SK-N-SH (cell line): ENCODE measurements at regions not wholly inside any gene's neighbourhood (a gene's known extent, or its start where the extent isn't known, plus 50 kb on each side); places are given as distances from the start of the nearest gene placed in this dataset.

Experiments used
- CTCF ChIA-PET: fragments of 300-600, 350-600 bp; formaldehyde crosslinking; extraction: SDS; loops from one replicate; lab custom pipeline; 2021; lab: Yijun Ruan, JAX
- POLR2A ChIA-PET: fragments of 350-600 bp; sonication (Branson Sonifier 250); formaldehyde crosslinking; extraction: SDS; loops from one replicate; lab custom pipeline; 2020; ENCODE audit warnings: antibody characterized with exemption, inconsistent platforms; lab: Yijun Ruan, JAX
- DNase-seq: peaks from one replicate; pipeline ENCODE4 v3.0.0; 2012
- H2AFZ ChIP-seq: fragments of 200-600 bp; sonication (generic); 2 replicates; pipeline ENCODE4 v1.8.1; 2016; ENCODE audit warnings: antibody characterized with exemption, mild to moderate bottlenecking, low read depth
- H3F3A ChIP-seq: fragments of 200-600 bp; sonication (generic); replicated peaks from 2 replicates; pipeline ENCODE3; 2016; ENCODE audit warnings: antibody characterized with exemption, mild to moderate bottlenecking; ENCODE audit not compliant: insufficient read depth
- H3K27ac ChIP-seq, 2 experiments: fragments of 200-500 bp in 1 of 2; fragments of 200-600 bp in 1 of 2; sonication (Bioruptor generic) in 1 of 2; sonication (generic), shearing (Covaris generic) in 1 of 2; 2 replicates each; pipeline versions ENCODE4 v1.5.1 to v1.6.1; 2014 to 2016; ENCODE audit warnings: low read depth in 2 of 2, inconsistent platforms in 1 of 2, low read length in 1 of 2, mild to moderate bottlenecking in 1 of 2, mixed read lengths in 1 of 2
- H3K27me3 ChIP-seq: fragments of 200-600 bp; sonication (generic), shearing (Covaris generic); 2 replicates; pipeline ENCODE4 v1.6.1; 2016; ENCODE audit warnings: mixed run types; ENCODE audit not compliant: insufficient read depth
- H3K36me3 ChIP-seq, 2 experiments: fragments of 200-500 bp in 1 of 2; fragments of 200-600 bp in 1 of 2; sonication (Bioruptor generic) in 1 of 2; sonication (generic) in 1 of 2; replicated peaks in 1 of 2; 2 replicates each; pipeline versions ENCODE3 to v1.5.1; 2014 to 2016; ENCODE audit warnings: low read length in 1 of 2, mild to moderate bottlenecking in 1 of 2; ENCODE audit not compliant: insufficient read depth in 2 of 2, control insufficient read depth in 1 of 2
- H3K4me1 ChIP-seq, 2 experiments: fragments of 200-500 bp in 1 of 2; fragments of 200-600 bp in 1 of 2; sonication (Bioruptor generic) in 1 of 2; sonication (generic), shearing (Covaris generic) in 1 of 2; 2 replicates each; pipeline versions ENCODE4 v1.5.1 to v1.6.1; 2014 to 2016; ENCODE audit warnings: low read depth in 1 of 2, low read length in 1 of 2, mixed run types in 1 of 2; ENCODE audit not compliant: insufficient read depth in 2 of 2, control insufficient read depth in 1 of 2
- H3K4me2 ChIP-seq: fragments of 200-600 bp; sonication (generic), shearing (Covaris generic); 2 replicates; pipeline ENCODE4 v1.6.1; 2017; ENCODE audit warnings: mixed run types
- H3K4me3 ChIP-seq, 2 experiments: fragments of 200-500 bp in 1 of 2; fragments of 200-600 bp in 1 of 2; sonication (Bioruptor generic) in 1 of 2; sonication (generic), shearing (Covaris generic) in 1 of 2; 2 replicates each; pipeline versions ENCODE4 v1.5.1 to v1.8.1; 2014 to 2016; ENCODE audit warnings: low read depth in 2 of 2, inconsistent platforms in 1 of 2, low read length in 1 of 2, mild to moderate bottlenecking in 1 of 2, mixed read lengths in 1 of 2, moderate library complexity in 1 of 2
- H3K79me2 ChIP-seq: fragments of 200-600 bp; sonication (generic); 2 replicates; pipeline ENCODE4 v1.8.1; 2017; ENCODE audit warnings: mild to moderate bottlenecking; ENCODE audit not compliant: insufficient read depth
- H3K9ac ChIP-seq: fragments of 200-600 bp; sonication (generic); 2 replicates; pipeline ENCODE4 v1.6.1; 2017; ENCODE audit warnings: mixed run types
- H3K9me2 ChIP-seq: fragments of 200-600 bp; sonication (generic); 2 replicates; pipeline ENCODE4 v1.6.1; 2017; ENCODE audit warnings: mixed run types
- H3K9me3 ChIP-seq: fragments of 200-600 bp; sonication (generic); 2 replicates; pipeline ENCODE4 v1.6.1; 2017; ENCODE audit warnings: mixed run types, mild to moderate bottlenecking, moderate library complexity
- H4K20me1 ChIP-seq: fragments of 200-600 bp; sonication (generic); 2 replicates; pipeline ENCODE4 v1.6.1; 2017; ENCODE audit warnings: mild to moderate bottlenecking, mixed run types; ENCODE audit not compliant: insufficient read depth
- CHD2 ChIP-seq: fragments of 150-350 bp; IDR thresholded peaks from 2 replicates; pipeline ENCODE4 v1.6.1; 2018; ENCODE audit warnings: low read length; ENCODE audit not compliant: partially characterized antibody
- ELF1 ChIP-seq: IDR thresholded peaks from 2 replicates; pipeline ENCODE4 v1.4.0; 2012
- EZH2phosphoT487 ChIP-seq: fragments of 200-600 bp; sonication (generic); IDR thresholded peaks from 2 replicates; pipeline ENCODE4 v1.6.1; 2017; ENCODE audit warnings: low read depth, mixed run types, mild to moderate bottlenecking, antibody characterized with exemption, moderate library complexity, borderline replicate concordance
- FOXJ3 ChIP-seq: sonication (generic); formaldehyde crosslinking; IDR thresholded peaks from 2 replicates; pipeline ENCODE4 v1.5.1; 2020; ENCODE audit warnings: mild to moderate bottlenecking, missing genetic modification reagents
- FOXM1 ChIP-seq: IDR thresholded peaks from 2 replicates; pipeline ENCODE4 v1.4.0; 2012; ENCODE audit warnings: low read depth, mild to moderate bottlenecking
- GABPA ChIP-seq: IDR thresholded peaks from 2 replicates; pipeline ENCODE4 v1.4.0; 2012; ENCODE audit warnings: low read depth, mild to moderate bottlenecking
- IRF3 ChIP-seq: fragments of 150-350 bp; IDR thresholded peaks from 2 replicates; pipeline ENCODE4 v1.6.1; 2016; ENCODE audit warnings: mild to moderate bottlenecking, low read depth, low read length
- JUND ChIP-seq: IDR thresholded peaks from 2 replicates; pipeline ENCODE4 v1.4.0; 2012
- NFIC ChIP-seq: IDR thresholded peaks from 2 replicates; pipeline ENCODE4 v1.4.0; 2012; ENCODE audit warnings: borderline replicate concordance
- PBX3 ChIP-seq: IDR thresholded peaks from 2 replicates; pipeline ENCODE4; 2012
- POLR2AphosphoS5 ChIP-seq: IDR thresholded peaks from 2 replicates; pipeline ENCODE4 v1.6.1; 2012; ENCODE audit warnings: low read depth, low read length
- RCOR1 ChIP-seq: fragments of 150-350 bp; IDR thresholded peaks from 2 replicates; pipeline ENCODE4 v1.6.1; 2017; ENCODE audit warnings: antibody characterized with exemption, low read length
- RFX5 ChIP-seq: IDR thresholded peaks from 2 replicates; pipeline ENCODE4 v1.6.1; 2012; ENCODE audit warnings: mild to moderate bottlenecking, improper control_type of control experiment, low read length
- TAF1 ChIP-seq: IDR thresholded peaks from 2 replicates; pipeline ENCODE4 v1.6.1; 2012; ENCODE audit warnings: low read depth, mild to moderate bottlenecking, low read length, moderate library complexity, borderline replicate concordance
- TCF12 ChIP-seq: IDR thresholded peaks from 2 replicates; pipeline ENCODE4 v1.4.0; 2012
- TEAD4 ChIP-seq: IDR thresholded peaks from 2 replicates; pipeline ENCODE4 v1.4.0; 2012; ENCODE audit warnings: mild to moderate bottlenecking, borderline replicate concordance; ENCODE audit not compliant: insufficient read depth
- YY1 ChIP-seq: IDR thresholded peaks from 2 replicates; pipeline ENCODE4 v1.4.0; 2012; ENCODE audit warnings: low read depth, mild to moderate bottlenecking
- WGBS: methylation state at CpG from one replicate; pipeline ENCODE4 v1.1.6; 2017; ENCODE audit warnings: low lambda C conversion rate; 5-methylcytosine and 5-hydroxymethylcytosine counted together
- TF ChIP-seq, protein P1 (sequence below): IDR thresholded peaks from 2 replicates; pipeline ENCODE4 v1.6.1; 2012; ENCODE audit warnings: mild to moderate bottlenecking, low read depth, low read length, moderate library complexity
- TF ChIP-seq, protein P2 (sequence below): IDR thresholded peaks from 2 replicates; pipeline ENCODE4 v1.4.0; 2012; ENCODE audit warnings: low read depth, borderline replicate concordance

DNA sequence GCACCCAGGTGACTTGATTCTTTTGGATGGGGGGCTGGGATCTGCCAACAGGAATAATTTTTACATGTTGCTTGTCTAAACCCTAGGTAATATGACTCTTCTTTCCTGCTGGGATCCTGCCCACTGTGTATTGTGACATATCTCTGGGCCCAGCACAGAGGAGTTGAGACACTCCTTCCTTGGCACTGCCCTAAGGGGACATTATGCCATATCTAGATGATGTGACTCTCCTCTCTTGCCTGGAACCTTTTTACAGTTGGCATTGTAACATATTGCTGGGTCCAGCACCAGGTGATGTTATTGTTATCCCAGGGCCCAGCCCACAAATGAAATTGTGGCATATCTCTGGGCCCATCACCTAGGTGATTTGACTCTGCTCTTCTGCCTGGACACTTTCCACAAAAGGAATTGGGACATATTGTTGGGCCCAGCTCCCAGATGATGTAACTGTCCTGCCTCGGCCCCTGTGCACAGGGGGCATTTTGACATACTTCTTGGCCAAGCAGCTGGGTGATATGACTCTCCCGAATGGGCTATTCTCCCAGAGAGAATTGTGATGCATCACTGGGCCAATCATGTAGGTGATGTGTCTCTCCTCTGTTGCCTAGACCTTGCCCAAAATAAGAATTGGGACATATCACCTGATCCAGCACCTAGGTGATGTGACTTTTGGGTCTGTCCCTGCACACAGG lies 1837.7 kb downstream of the TP53TG3F start:
- Histone ChIP-seq H3K9me2 (no peaks in the 10 kb centered on the region), H2AFZ (no peak overlapping the region), H3K9me3 (no peaks in the 10 kb centered on the region), H3K4me1 (no peaks in the 10 kb centered on the region), H3K4me3 (no peak overlapping the region), H3K36me3 (no peaks in the 10 kb centered on the region), H3K27ac (no peak overlapping the region), H4K20me1 (no peaks in the 10 kb centered on the region), H3K9ac (no peak overlapping the region), H3K27me3 (no peaks in the 10 kb centered on the region), H3F3A (no peaks in the 10 kb centered on the region), H3K79me2 (no peaks in the 10 kb centered on the region), H3K4me2 (no peak overlapping the region)
- CTCF ChIA-PET: interaction anchor here (0.7 to 1.3 kb wide), 2 partner anchors 12 to 15 kb away, joined by 4 read pairs; no protein-coding TSS in a partner anchor
- 0% methylated on average over 2 of the region's 2 CpGs for WGBS
- POLR2A ChIA-PET: no interaction called here
- DNase-seq: no peak
- TF ChIP-seq EZH2phosphoT487 (no peak), TCF12 (no peak), RFX5 (no peak), TEAD4 (no peak)

- no peaks in the 10 kb centered on the region for H4K20me1 ChIP-seq
- no peaks in the 10 kb centered on the region for H3K36me3 ChIP-seq
- H3K9me2 ChIP-seq: no peaks in the 10 kb centered on the region
- H3K27ac ChIP-seq: no peak overlapping the region
- WGBS: 0% methylated on average over 1 of the region's 2 CpGs
- H2AFZ ChIP-seq: no peak overlapping the region
- H3F3A ChIP-seq: no peaks in the 10 kb centered on the region
- H3K27me3 ChIP-seq: no peaks in the 10 kb centered on the region
- H3K9me3 ChIP-seq: no peaks in the 10 kb centered on the region
- H3K79me2 ChIP-seq: no peaks in the 10 kb centered on the region
- no peak overlapping the region for H3K4me3 ChIP-seq
- no peak for TF ChIP-seq JUND
- TF ChIP-seq, protein P1, sequence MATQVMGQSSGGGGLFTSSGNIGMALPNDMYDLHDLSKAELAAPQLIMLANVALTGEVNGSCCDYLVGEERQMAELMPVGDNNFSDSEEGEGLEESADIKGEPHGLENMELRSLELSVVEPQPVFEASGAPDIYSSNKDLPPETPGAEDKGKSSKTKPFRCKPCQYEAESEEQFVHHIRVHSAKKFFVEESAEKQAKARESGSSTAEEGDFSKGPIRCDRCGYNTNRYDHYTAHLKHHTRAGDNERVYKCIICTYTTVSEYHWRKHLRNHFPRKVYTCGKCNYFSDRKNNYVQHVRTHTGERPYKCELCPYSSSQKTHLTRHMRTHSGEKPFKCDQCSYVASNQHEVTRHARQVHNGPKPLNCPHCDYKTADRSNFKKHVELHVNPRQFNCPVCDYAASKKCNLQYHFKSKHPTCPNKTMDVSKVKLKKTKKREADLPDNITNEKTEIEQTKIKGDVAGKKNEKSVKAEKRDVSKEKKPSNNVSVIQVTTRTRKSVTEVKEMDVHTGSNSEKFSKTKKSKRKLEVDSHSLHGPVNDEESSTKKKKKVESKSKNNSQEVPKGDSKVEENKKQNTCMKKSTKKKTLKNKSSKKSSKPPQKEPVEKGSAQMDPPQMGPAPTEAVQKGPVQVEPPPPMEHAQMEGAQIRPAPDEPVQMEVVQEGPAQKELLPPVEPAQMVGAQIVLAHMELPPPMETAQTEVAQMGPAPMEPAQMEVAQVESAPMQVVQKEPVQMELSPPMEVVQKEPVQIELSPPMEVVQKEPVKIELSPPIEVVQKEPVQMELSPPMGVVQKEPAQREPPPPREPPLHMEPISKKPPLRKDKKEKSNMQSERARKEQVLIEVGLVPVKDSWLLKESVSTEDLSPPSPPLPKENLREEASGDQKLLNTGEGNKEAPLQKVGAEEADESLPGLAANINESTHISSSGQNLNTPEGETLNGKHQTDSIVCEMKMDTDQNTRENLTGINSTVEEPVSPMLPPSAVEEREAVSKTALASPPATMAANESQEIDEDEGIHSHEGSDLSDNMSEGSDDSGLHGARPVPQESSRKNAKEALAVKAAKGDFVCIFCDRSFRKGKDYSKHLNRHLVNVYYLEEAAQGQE: no peak
- no peak for TF ChIP-seq PBX3
- TF ChIP-seq IRF3: no peak
- TF ChIP-seq CHD2: no peak
- TF ChIP-seq, protein P2, sequence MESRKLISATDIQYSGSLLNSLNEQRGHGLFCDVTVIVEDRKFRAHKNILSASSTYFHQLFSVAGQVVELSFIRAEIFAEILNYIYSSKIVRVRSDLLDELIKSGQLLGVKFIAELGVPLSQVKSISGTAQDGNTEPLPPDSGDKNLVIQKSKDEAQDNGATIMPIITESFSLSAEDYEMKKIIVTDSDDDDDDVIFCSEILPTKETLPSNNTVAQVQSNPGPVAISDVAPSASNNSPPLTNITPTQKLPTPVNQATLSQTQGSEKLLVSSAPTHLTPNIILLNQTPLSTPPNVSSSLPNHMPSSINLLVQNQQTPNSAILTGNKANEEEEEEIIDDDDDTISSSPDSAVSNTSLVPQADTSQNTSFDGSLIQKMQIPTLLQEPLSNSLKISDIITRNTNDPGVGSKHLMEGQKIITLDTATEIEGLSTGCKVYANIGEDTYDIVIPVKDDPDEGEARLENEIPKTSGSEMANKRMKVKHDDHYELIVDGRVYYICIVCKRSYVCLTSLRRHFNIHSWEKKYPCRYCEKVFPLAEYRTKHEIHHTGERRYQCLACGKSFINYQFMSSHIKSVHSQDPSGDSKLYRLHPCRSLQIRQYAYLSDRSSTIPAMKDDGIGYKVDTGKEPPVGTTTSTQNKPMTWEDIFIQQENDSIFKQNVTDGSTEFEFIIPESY: no peak
- no peak for TF ChIP-seq RCOR1
- TF ChIP-seq TEAD4: no peak
- no peak for TF ChIP-seq FOXJ3 (CRISPR knock-in tag)
- no peak for TF ChIP-seq GABPA
- TF ChIP-seq YY1: no peak
- no peak for TF ChIP-seq FOXM1
- TF ChIP-seq NFIC: no peak
- TF ChIP-seq ELF1: no peak
- TF ChIP-seq TAF1: no peak
- TF ChIP-seq POLR2AphosphoS5: no peak
- no peak for TF ChIP-seq EZH2phosphoT487
- TF ChIP-seq, all 33 proteins: peak for 0
- Histone ChIP-seq H3K4me2 (no peak overlapping the region), H3K9ac (no peak overlapping the region), H3K4me1 (no peaks in the 10 kb centered on the region)
- no peak for DNase-seq
- ChIA-PET CTCF (interaction anchor here (1.3 kb wide), 1 partner anchor 13 kb away, joined by 4 read pairs; no protein-coding TSS in a partner anchor), POLR2A (no interaction called here)
Measured at GRCh38 chr16:35298460-35299243, 1839.2 kb downstream of the TP53TG3F start.
